ENCODE measurements at regions not wholly inside any gene's neighbourhood (a gene's known extent, or its start where the extent isn't known, plus 50 kb on each side); places are given as distances from the start of the nearest gene placed in this dataset.

GRCh38 chr10:6815346-6815745 lies 235.3 kb upstream of the PRKCQ start:
- no peak for TF ChIP-seq CTCF (conservative IDR thresholded peaks at IDR 0.05; ENCODE audit: low read depth, low read length)
- TF ChIP-seq EZH2 (IDR thresholded peaks at IDR 0.05; ENCODE audit: low read length, unreplicated experiment): no peak
